ENCODE measurements at regions not wholly inside any gene's neighbourhood (a gene's known extent, or its start where the extent isn't known, plus 50 kb on each side); places are given as distances from the start of the nearest gene placed in this dataset.

GRCh38 chr2:120607506-120607905 is 128.2 kb upstream of the GLI2 start:
- TF ChIP-seq CTCF (IDR thresholded peaks at IDR 0.05; ENCODE audit: borderline replicate concordance, control extremely low read depth, extremely low read depth, insufficient read depth, missing control alignments) = no peak
- in situ Hi-C loops (cut with MboI; ENCODE audit: low sequenced_read_pairs, unreplicated experiment) = no loop called here
- DNase-seq (ENCODE audit: low spot score) = no peak

GRCh38 chr2:120607996-120608395 is 127.7 kb upstream of the GLI2 start:
- TF ChIP-seq CTCF (IDR thresholded peaks at IDR 0.05; ENCODE audit: borderline replicate concordance, control extremely low read depth, extremely low read depth, insufficient read depth, missing control alignments) = no peak
- in situ Hi-C loops (cut with MboI; ENCODE audit: low sequenced_read_pairs, unreplicated experiment) = no loop called here
- DNase-seq (ENCODE audit: low spot score) = no peak

- in situ Hi-C loops (cut with MboI; ENCODE audit: low sequenced_read_pairs, unreplicated experiment) = no loop called here
- TF ChIP-seq CTCF (IDR thresholded peaks at IDR 0.05; ENCODE audit: borderline replicate concordance, control extremely low read depth, extremely low read depth, insufficient read depth, missing control alignments) = no peak
- no peak for DNase-seq (ENCODE audit: low spot score)
These were observed 125.8 kb upstream of the GLI2 start for GRCh38 chr2:120609826-120610395.

GRCh38 chr2:120611016-120611415 is 124.7 kb upstream of the GLI2 start:
- no peak for TF ChIP-seq CTCF (IDR thresholded peaks at IDR 0.05; ENCODE audit: borderline replicate concordance, control extremely low read depth, extremely low read depth, insufficient read depth, missing control alignments)
- no peak for DNase-seq (ENCODE audit: low spot score)
- in situ Hi-C loops (cut with MboI; ENCODE audit: low sequenced_read_pairs, unreplicated experiment) = no loop called here

GRCh38 chr2:120611961-120612360 is 123.7 kb upstream of the GLI2 start:
- in situ Hi-C loops (cut with MboI; ENCODE audit: low sequenced_read_pairs, unreplicated experiment) = no loop called here
- no peak for TF ChIP-seq CTCF (IDR thresholded peaks at IDR 0.05; ENCODE audit: borderline replicate concordance, control extremely low read depth, extremely low read depth, insufficient read depth, missing control alignments)
- DNase-seq (ENCODE audit: low spot score) = no peak

- DNase-seq (ENCODE audit: low spot score) = no peak
- no peak for TF ChIP-seq CTCF (IDR thresholded peaks at IDR 0.05; ENCODE audit: borderline replicate concordance, control extremely low read depth, extremely low read depth, insufficient read depth, missing control alignments)
- in situ Hi-C loops (cut with MboI; ENCODE audit: low sequenced_read_pairs, unreplicated experiment) = no loop called here
These were observed 123.2 kb upstream of the GLI2 start for GRCh38 chr2:120612471-120612870.

- TF ChIP-seq CTCF (IDR thresholded peaks at IDR 0.05; ENCODE audit: borderline replicate concordance, control extremely low read depth, extremely low read depth, insufficient read depth, missing control alignments) = no peak
- in situ Hi-C loops (cut with MboI; ENCODE audit: low sequenced_read_pairs, unreplicated experiment) = no loop called here
- DNase-seq (ENCODE audit: low spot score) = no peak
These were observed 122.7 kb upstream of the GLI2 start for GRCh38 chr2:120612931-120613330.
